Stimulated activated naive CD8-positive, alpha-beta T cell treated with anti-CD3 and anti-CD28 coated beads, Interleukin-15, amount 100 ng/mL, for 72 hours (primary cell): ENCODE measurements at regions not wholly inside any gene's neighbourhood (a gene's known extent, or its start where the extent isn't known, plus 50 kb on each side); places are given as distances from the start of the nearest gene placed in this dataset.

Experiments used
- ATAC-seq: fragments of 150-1000 bp; cut with Tn5 transposase; 2 replicates; pipeline ENCODE4 v1.10.0; 2021; ENCODE audit warnings: mild to moderate bottlenecking, moderate library complexity
- DNase-seq, 2 donors: peaks; one replicate each; pipeline ENCODE4 v3.0.0; 2021 to 2022
- H3K27ac Mint-ChIP-seq, 2 donors: one replicate each; pipeline ENCODE4 v1.8.0; 2022; ENCODE audit warnings: mild to moderate bottlenecking in 2 of 2, mixed read lengths in 2 of 2, moderate library complexity in 2 of 2
- H3K27me3 Mint-ChIP-seq: one replicate; pipeline ENCODE4 v1.8.0; 2022; ENCODE audit warnings: mixed read lengths
- H3K4me1 Mint-ChIP-seq: one replicate; pipeline ENCODE4 v1.8.0; 2022; ENCODE audit warnings: mild to moderate bottlenecking, mixed read lengths
- H3K4me3 Mint-ChIP-seq, 2 donors: one replicate each; pipeline ENCODE4 v1.8.0; 2022; ENCODE audit warnings: mild to moderate bottlenecking in 2 of 2, mixed read lengths in 2 of 2, moderate library complexity in 1 of 2
- H3K9me3 Mint-ChIP-seq, 2 donors: one replicate each; pipeline ENCODE4 v1.8.0; 2022; ENCODE audit warnings: mixed read lengths in 2 of 2

DNA sequence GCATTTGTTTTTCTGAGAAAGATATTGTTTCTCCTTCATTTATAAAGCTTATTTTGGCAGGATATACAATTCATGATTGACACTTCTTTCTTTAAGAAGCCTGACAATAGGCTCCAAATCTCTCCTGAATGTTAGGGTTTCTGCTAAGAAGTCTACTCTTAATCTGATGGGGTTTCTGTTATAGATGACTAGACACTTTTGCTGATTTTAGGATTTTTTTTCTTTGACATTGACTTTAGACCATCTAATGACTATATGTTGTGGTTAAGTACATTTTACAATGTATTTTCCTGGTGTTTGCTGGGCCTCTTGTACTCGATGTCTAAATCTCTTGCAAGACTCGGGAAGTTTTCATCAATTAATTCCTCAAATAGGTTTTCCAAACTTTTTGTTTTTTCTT lies 321.8 kb upstream of the SMIM30 start:
- Mint-ChIP-seq H3K4me1 (no peaks in the 10 kb centered on the region), H3K9me3 (peaks cover 9% of the 10 kb centered on the region in 2 donors), H3K4me3 (no peak overlapping the region), H3K27ac (no peak overlapping the region), H3K27me3 (no peaks in the 10 kb centered on the region)
- no peak for ATAC-seq
- no peak for DNase-seq

- Mint-ChIP-seq H3K27ac (no peak overlapping the region), H3K4me3 (no peak overlapping the region), H3K27me3 (no peaks in the 10 kb centered on the region), H3K9me3 (no peaks in the 10 kb centered on the region), H3K4me1 (no peaks in the 10 kb centered on the region)
- no peak for ATAC-seq
- no peak for DNase-seq
Measured at GRCh38 chr7:113431406-113431805, 313.1 kb upstream of the SMIM30 start.

DNA sequence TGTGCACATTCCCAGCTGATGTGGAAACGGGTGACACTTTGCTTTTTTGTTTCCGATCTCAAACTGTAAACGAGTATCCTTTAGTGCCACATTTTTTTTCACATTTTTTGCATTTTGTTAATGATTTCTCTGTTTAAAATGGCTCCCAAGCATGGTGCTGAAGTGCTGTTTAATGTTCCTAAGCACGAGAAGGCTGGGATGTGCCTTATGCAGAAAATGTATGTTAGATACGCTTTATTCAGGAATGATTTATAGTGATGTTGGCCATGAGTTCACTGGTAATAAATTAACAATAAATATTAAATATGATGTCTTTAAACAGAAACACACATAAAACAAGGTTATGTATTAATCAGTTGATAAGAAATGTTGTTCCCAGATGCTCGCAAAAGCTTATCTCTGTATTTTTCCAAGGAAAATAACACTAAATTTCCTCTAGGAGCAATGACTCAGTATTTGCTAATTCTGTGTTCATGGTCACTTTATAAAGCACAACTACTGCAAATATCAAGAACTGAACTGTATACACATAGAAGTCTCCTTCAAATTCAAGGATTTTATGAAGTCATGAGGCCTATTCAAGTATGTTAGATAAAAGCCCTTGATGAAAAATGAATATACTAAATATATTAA lies 305.9 kb upstream of the SMIM30 start:
- H3K27me3 Mint-ChIP-seq: no peaks in the 10 kb centered on the region
- no peak for ATAC-seq
- no peak overlapping the region for H3K4me3 Mint-ChIP-seq
- no peak overlapping the region for H3K27ac Mint-ChIP-seq
- no peak for DNase-seq
- no peaks in the 10 kb centered on the region for H3K9me3 Mint-ChIP-seq
- H3K4me1 Mint-ChIP-seq: peaks cover 6% of the 10 kb centered on the region

GRCh38 chr7:113421696-113422330 lies 303.5 kb upstream of the SMIM30 start:
- ATAC-seq (peak; percentile 96), DNase-seq (peak; percentile 67 to 77)
- no peaks in the 10 kb centered on the region for H3K9me3 Mint-ChIP-seq
- no peaks in the 10 kb centered on the region for H3K27me3 Mint-ChIP-seq
- peak overlapping the region; percentile 36 to 59 for H3K4me3 Mint-ChIP-seq
- H3K4me1 Mint-ChIP-seq: peaks cover 6% of the 10 kb centered on the region
- H3K27ac Mint-ChIP-seq: peak overlapping the region; percentile 51 to 80

DNA sequence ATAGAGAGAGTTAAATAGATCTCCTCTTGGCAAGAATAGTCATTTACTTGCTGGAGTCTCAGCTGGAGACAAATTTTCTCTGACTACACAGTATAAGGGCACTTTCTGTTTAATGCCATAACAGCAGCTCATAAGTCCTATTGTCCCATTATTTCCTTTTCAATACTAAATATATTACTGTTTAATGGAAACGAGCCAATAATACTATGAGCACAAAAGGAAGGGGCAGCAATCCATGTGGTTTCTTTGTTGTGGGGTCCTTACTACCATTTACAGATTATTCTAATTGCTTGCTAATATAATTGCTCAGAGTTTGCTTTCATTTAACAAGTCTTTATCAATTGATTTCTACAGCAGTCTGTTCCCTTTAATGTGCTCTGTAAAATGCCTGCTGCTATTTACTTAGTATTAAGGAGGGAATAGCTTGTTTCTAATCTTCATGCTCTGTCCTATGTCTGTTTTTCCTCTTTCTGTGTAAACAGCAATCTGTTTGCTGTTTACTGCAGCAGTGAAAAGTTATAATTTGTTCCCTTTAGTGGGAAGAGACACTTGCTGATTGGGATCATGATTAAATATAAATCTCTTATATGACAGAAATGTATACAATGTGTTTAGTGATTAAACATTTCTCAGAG lies 296.2 kb upstream of the SMIM30 start:
- ATAC-seq (no peak), DNase-seq (no peak)
- no peak overlapping the region for H3K27ac Mint-ChIP-seq
- H3K4me1 Mint-ChIP-seq: no peaks in the 10 kb centered on the region
- no peaks in the 10 kb centered on the region for H3K27me3 Mint-ChIP-seq
- no peaks in the 10 kb centered on the region for H3K9me3 Mint-ChIP-seq
- H3K4me3 Mint-ChIP-seq: no peak overlapping the region

GRCh38 chr7:113412410-113412809 lies 294.1 kb upstream of the SMIM30 start:
- Mint-ChIP-seq H3K4me3 (no peak overlapping the region), H3K27me3 (peaks cover 12% of the 10 kb centered on the region), H3K4me1 (no peaks in the 10 kb centered on the region), H3K27ac (no peak overlapping the region), H3K9me3 (no peaks in the 10 kb centered on the region)
- ATAC-seq (no peak), DNase-seq (no peak)

DNA sequence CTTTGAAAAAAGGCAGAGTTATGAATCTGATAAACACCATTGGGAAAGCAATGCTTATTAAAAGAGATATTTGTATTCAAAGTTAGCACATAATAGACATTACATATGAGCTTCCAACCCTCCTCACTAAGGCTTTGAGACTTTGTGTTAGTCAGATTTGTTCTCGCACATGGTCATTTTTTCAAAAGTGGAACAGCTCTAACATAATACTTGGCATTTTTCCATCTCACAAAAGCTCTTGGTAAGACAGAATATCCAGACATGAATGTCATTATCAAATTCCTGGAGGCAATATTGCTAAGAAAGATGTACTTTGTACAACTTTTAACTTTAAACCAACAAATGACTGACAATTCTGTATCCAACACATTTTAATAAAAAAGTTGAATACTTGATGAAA lies 292.4 kb upstream of the SMIM30 start:
- Mint-ChIP-seq H3K9me3 (no peaks in the 10 kb centered on the region), H3K27ac (no peak overlapping the region), H3K4me3 (no peak overlapping the region), H3K27me3 (peaks cover 12% of the 10 kb centered on the region), H3K4me1 (no peaks in the 10 kb centered on the region)
- DNase-seq (no peak), ATAC-seq (no peak)

DNA sequence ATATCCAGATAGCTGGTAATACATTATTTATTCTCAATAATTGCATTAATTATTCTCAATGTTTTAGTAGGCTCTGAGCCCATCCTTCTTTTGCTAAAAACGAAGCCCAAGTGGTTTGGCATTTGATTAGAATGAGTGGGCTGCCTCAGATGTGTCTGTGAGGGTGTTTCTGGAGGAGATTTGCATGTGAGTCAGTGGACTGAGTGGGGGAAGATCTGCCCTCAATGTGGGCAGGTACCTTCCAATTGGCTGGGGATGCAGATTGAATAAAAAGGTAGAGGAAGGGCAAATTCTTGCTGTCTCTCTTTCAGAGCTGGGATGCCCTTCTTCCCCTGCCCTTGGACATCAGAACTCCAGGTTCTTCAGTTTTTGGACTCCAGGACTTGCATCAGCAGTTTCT lies 290.6 kb upstream of the SMIM30 start:
- Mint-ChIP-seq H3K27ac (no peak overlapping the region), H3K4me1 (no peaks in the 10 kb centered on the region), H3K4me3 (no peak overlapping the region), H3K27me3 (peaks cover 18% of the 10 kb centered on the region), H3K9me3 (no peaks in the 10 kb centered on the region)
- ATAC-seq: peak; percentile 53
- DNase-seq: no peak

DNA sequence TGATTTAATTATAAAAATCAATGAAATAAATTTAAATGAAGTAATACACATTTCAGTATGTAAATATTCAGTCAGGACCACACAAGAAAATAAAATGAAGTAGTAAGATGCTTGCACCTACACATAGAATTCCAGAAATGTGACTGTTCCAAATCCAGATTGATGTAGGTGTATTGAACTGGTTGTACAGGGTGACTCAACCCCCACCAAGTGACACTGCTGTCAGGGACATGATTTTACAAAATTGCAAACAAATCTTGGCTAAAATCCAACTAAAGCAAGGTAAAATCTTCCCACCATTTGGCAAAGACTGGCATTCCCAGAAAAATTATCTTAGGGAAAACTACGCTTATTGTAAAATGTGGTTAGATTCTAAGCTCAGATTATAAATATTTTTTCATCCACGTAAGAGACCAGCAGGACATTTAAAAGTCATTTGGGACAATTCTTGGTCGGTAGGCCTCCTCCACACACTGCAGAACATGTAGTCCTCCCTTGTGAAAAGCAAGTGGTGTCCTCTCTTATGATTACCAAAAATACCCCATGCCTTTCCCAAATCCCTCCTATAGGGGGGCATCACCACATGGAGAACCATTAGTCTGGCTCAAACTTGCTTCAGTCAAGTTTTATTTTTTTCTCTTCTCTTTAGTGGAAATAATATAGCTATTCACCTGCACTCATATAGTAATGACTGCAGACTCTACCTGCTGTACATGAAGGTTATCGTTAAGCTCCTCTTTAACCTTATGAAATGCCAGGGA lies 287.1 kb upstream of the SMIM30 start:
- Mint-ChIP-seq H3K4me1 (no peaks in the 10 kb centered on the region), H3K27ac (peak overlapping the region in 1 of 2 donors; percentile 50), H3K9me3 (no peaks in the 10 kb centered on the region), H3K4me3 (no peak overlapping the region), H3K27me3 (peaks cover 20% of the 10 kb centered on the region)
- DNase-seq: no peak
- no peak for ATAC-seq

DNA sequence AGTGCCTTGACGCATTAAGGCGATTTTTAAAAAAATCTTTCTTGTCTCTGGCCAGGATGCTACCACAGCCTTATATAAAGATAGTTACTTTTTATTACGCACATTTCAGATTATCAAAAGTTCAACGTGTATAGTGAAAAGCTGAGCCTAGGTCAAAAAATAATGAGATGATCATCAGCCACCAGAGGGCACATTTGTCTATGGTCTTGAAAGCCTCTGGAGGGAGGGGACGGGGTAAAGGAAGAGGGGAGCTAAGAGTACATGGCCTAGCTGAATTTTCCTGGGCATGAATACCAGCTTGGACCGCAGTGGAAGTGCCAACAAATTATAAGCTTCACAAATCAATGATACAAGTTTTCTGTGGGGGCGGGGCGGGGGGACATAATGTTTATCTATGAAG lies 285.9 kb upstream of the SMIM30 start:
- no peaks in the 10 kb centered on the region for H3K4me1 Mint-ChIP-seq
- ATAC-seq (no peak), DNase-seq (no peak)
- H3K27me3 Mint-ChIP-seq: peaks cover 20% of the 10 kb centered on the region
- no peak overlapping the region for H3K4me3 Mint-ChIP-seq
- H3K27ac Mint-ChIP-seq: no peak overlapping the region
- H3K9me3 Mint-ChIP-seq: no peaks in the 10 kb centered on the region

DNA sequence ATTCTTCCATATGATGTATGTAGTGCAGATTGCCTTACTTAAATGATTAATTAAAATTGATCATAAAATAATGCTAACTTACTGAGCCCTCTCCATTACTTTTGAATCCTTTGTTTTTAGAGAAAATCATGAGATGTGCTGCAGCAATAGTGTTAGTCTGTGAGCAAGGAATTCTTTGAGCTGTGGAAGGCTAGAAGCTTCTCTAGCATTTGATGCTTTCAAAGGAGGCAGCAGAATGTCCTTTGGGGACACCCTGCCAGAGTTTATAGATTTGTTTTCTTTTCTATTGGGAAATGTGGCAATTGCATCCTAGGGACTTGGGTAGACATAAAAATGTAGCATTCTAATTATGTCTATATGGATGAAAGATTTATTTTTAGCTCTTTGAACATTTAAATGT lies 284.1 kb upstream of the SMIM30 start:
- no peaks in the 10 kb centered on the region for H3K4me1 Mint-ChIP-seq
- ATAC-seq (no peak), DNase-seq (no peak)
- H3K4me3 Mint-ChIP-seq: no peak overlapping the region
- no peaks in the 10 kb centered on the region for H3K9me3 Mint-ChIP-seq
- H3K27me3 Mint-ChIP-seq: peaks cover 9% of the 10 kb centered on the region
- H3K27ac Mint-ChIP-seq: no peak overlapping the region

DNA sequence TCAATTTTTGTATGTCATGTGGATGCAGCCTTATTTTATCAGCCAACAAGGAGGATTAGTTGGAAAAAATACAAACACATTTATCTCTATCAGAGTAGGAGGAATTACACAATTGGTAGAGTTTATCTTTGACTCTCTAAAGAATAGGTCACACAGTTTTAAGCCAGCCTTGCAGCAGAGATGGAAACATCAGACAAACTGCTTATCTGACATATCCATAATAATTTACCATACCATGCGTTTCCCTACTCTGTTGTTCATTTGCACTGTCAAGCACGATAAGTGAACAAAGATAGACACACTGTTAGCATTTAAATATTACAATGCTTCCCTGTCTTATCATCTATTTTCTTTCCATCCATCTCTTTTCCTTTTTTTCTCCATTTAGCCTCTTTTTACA lies 283.7 kb upstream of the SMIM30 start:
- DNase-seq: no peak
- Mint-ChIP-seq H3K4me3 (no peak overlapping the region), H3K4me1 (no peaks in the 10 kb centered on the region), H3K27me3 (peaks cover 8% of the 10 kb centered on the region), H3K9me3 (no peaks in the 10 kb centered on the region), H3K27ac (no peak overlapping the region)
- ATAC-seq: no peak

- Mint-ChIP-seq H3K27ac (no peak overlapping the region), H3K4me1 (no peaks in the 10 kb centered on the region), H3K9me3 (peaks cover 2% of the 10 kb centered on the region in 2 donors), H3K27me3 (no peaks in the 10 kb centered on the region), H3K4me3 (no peak overlapping the region)
- DNase-seq: no peak
- ATAC-seq: no peak
Measured at GRCh38 chr7:113394856-113395255, 276.5 kb upstream of the SMIM30 start.

DNA sequence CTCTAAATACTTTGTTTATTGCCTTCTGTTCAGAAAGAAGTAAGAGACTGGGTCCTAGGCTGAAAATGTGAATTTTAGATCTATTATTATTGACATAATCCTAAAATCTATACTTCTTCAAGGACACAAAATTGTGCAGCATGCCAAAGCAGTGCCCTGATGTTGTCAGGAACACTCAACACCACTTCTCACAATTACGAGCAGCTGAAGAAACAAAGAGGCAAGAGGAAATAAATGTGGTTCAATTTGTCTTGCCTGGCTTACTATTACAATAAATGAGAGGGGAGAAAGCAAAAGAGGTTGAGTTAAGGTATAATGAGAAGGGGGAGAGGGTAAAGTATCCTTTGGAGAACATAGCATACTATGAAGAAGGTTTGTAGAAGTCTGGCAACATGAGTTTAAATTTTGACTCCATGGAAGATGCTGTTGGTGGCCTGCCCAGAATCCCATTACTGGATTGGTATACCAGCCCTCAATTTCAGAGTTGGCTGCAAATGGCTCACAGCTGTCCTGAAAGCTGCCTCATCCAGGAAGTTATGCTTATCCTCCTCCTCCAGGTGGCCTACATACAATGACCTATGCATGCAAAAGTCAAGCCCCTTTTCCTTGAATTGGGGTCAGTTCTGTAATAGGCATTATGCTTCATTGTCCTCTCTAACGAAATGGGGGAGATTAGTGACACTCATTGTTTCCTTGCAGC lies 274.6 kb upstream of the SMIM30 start:
- DNase-seq: no peak
- no peak overlapping the region for H3K27ac Mint-ChIP-seq
- peaks cover 7 to 14% of the 10 kb centered on the region in 2 donors for H3K9me3 Mint-ChIP-seq
- no peak overlapping the region for H3K4me3 Mint-ChIP-seq
- H3K4me1 Mint-ChIP-seq: no peaks in the 10 kb centered on the region
- no peak for ATAC-seq
- H3K27me3 Mint-ChIP-seq: no peaks in the 10 kb centered on the region

DNA sequence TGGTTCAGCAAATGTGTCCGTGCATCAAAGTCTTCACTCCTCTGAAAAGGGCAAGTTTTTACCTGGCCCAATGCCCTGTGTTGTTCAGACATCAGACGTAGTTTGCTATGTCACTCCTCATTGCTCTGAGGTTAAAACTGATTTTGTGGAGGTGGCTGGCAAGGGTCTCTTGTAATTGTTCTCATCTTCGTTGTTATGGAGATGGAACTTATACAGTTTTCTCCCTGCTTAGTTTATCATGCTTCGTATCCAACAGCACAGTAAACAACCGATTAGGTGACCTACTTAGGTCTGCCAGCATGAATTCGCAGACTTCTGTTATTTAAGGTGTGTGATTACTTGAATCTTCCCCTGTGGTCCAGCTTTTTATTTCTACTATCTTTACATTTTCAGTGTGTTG lies 274.1 kb upstream of the SMIM30 start:
- ATAC-seq (no peak), DNase-seq (no peak)
- Mint-ChIP-seq H3K9me3 (peaks cover 7 to 14% of the 10 kb centered on the region in 2 donors), H3K27me3 (no peaks in the 10 kb centered on the region), H3K4me3 (no peak overlapping the region), H3K4me1 (no peaks in the 10 kb centered on the region), H3K27ac (no peak overlapping the region)
